Stimulated activated CD8-positive, alpha-beta memory T cell treated with anti-CD3 and anti-CD28 coated beads, Interleukin-4, amount 100 ng/mL, for 48 hours (primary cell): ENCODE measurements at regions not wholly inside any gene's neighbourhood (a gene's known extent, or its start where the extent isn't known, plus 50 kb on each side); places are given as distances from the start of the nearest gene placed in this dataset.

Experiments
- DNase-seq: peaks from one replicate; pipeline ENCODE4 v3.0.0-alpha.2; 2020

DNA sequence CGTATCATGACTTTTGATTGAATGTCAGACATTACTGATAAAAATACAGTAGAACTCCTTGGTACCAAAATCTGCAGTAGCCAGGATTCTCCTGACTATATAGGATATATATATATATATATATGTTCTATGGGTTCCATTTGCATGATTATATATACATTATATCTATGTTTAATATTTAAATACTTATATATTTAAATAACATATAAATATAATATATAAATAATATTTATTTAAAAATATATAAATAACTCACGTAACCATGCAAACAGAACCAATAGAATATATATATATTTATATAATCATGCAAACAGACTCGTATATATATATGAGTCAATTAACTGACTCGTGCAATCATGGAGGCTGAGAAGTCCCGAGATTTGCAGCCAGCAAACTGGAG lies 278.8 kb upstream of the PLXNA2 start:
- DNase-seq: no peak

DNA sequence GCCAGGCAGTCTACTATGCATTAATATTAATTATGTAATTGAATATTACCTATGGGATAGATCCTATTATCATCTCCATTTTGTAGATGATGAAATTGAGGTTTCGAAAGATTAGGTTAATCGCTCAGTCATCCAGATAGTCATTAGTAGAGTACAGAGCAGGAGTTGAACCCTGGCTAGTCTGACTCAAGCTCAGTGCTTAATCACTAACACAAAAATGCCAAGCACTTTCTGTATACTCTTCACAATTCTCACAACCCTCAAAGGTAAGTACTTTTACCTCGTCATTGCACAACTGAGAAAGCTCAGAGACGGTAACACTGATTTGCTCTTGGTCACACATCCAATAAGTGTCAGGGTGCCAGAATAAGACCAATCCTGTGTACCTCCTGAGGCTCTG lies 280.2 kb upstream of the PLXNA2 start:
- DNase-seq: no peak

DNA sequence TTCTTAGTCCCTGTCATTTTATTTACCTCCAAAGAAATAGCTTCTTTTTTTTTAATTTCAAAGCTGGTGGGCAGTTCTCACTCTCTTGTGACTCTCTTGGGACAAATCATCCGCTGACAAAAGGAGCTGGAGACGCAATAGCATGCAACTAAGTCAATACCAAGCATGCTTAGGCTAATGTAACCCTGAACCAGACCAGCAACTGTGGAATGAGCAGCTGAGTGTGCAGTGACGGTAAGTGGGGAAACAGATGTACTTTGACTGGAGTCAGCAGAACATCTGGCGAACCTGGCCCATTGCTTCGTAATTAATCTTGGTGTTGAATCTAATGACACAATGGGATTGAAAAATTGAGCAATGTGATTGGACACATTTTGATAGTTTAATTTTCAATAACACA lies 280.7 kb upstream of the PLXNA2 start:
- no peak for DNase-seq

DNA sequence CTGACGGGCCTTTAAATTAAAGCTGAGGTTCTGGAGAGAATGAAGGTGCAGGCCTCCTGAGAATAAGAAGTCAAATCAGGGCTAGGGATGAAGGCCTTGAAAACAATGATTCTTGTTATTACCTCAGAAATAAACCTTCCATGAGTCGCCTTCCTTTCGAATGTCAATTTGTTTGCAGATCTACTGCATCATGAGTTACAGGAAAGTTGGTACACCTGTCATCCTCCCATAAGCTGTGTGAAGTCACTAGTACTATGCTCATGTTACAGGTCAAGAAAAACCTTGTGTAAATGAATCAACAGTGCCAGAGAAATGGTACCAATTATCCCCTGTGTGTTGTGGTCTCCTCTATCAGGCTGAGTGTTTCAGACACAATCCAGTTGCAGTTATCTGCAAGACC lies 281.2 kb upstream of the PLXNA2 start:
- DNase-seq: no peak

- no peak for DNase-seq
Observed at GRCh38 chr1:208526613-208527125, 282.5 kb upstream of the PLXNA2 start.

GRCh38 chr1:208527156-208527555 lies 283.0 kb upstream of the PLXNA2 start:
- no peak for DNase-seq

- no peak for DNase-seq
Observed at GRCh38 chr1:208528578-208529240, 284.5 kb upstream of the PLXNA2 start.

- no peak for DNase-seq
Observed at GRCh38 chr1:208531003-208531750, 287.0 kb upstream of the PLXNA2 start.

DNA sequence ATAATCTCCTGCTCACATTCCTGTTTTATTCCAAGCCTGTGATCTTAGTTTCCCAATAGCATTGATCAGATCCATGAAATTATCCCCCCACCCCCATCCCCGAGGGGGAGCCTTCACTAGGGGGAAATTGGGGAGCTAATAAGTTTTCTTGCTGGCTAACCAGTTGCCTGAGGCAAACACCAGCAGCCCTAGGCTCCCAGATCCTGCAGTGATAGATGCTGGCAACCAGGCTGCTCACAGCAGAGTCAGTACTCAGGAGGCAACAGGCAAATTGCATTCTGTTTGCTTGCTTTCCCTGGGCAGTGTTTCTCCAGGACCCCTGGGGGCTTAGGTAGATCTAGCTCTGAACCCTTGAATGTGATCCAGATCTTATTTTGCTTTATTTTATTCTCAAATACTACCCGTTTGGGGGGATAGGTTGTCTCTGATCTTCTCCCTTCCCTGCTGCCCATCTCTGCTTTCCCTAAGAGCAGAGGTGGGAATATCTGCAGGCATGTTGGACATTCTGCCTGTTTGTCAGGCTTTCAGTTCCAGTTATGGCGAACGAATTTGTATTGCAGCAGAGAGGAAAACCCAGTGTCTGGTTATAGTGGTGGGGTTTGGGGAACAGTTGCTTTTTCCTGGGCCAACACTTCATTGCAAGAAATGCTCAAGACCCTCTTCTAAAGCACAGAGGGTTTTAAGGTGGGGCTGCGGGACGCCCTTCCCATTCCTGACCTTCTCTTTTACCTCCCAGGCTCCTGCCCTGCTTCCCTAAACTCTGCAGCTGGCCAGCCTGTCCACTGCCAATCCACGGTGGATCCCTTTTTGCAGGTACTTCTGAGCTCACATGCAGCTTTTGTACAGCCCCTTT lies 289.8 kb upstream of the PLXNA2 start:
- no peak for DNase-seq

- no peak for DNase-seq
Observed at GRCh38 chr1:208534599-208534897, 290.4 kb upstream of the PLXNA2 start.

GRCh38 chr1:208534979-208535378 lies 290.8 kb upstream of the PLXNA2 start:
- DNase-seq: no peak

GRCh38 chr1:208535511-208535910 lies 291.3 kb upstream of the PLXNA2 start:
- DNase-seq: no peak

- no peak for DNase-seq
Observed at GRCh38 chr1:208536212-208536611, 292.0 kb upstream of the PLXNA2 start.

DNA sequence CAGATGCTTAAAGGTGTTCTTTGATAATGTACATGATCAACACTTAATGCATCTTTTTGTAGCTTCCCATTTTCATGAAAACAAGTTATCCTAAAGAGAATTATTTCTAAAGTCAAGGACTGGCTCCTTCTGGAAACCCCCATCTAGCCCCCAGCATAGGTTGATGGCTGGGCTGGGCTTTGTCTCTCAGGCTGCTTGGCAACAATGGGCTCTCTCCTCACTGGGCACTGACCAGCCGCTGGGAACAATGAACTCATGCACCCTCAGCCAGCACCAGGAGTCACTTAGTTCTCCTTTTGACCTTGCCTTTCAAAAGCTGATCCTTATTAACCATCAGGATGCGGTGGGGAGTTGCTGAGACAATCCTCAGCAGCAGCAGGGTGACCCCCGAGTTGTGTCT lies 293.0 kb upstream of the PLXNA2 start:
- DNase-seq: no peak

GRCh38 chr1:208538078-208538477 lies 293.9 kb upstream of the PLXNA2 start:
- DNase-seq: no peak

DNA sequence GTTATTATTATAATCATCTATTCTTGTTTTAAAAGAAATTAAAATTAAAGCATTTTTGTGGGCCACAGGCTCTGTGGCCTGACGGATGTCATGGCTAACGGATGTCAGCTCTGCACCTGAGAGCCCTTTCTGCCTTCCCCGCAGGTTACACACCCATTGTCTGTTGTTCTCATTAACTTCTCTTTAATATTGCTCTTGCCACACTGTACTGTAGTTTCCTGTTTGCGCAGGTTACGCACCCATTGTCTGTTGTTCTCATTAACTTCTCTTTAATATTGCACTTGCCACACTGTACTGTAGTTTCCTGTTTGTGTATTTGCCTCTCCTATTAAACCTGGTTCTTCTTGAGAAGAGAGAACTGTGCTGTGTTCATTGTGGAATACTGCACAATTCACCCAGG lies 294.4 kb upstream of the PLXNA2 start:
- no peak for DNase-seq

- no peak for DNase-seq
Observed at GRCh38 chr1:208540724-208541123, 296.5 kb upstream of the PLXNA2 start.

DNA sequence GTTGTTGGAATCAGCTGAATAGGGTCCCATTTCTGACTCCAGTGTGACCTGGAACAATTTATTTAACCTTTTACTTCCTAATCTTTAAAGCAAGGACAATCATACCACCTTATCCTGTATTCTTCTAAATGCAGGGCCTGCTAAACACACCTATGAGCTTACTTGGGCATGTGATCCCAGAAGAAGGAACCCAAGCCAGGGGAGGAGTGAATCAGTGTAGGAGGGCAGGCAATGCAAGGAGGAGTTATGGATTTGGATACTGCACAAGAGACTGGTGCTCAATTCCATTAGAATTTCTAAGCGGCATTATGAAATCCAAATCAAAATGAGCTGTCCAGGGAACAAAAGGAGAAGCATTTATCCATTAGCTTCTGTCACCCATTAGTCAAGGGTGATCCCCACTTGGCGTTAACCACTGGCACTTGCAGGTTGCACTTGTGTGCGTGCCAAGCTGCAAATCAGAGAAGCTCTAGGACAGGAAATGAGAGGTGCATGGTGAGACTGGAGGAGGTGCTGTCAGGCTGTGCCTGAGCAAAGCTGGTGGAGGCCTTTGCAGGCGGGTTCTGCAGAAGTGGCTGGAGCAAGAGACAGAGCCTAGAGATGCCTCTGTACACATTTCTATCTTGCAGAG lies 297.2 kb upstream of the PLXNA2 start:
- no peak for DNase-seq

GRCh38 chr1:208542309-208542708 lies 298.1 kb upstream of the PLXNA2 start:
- no peak for DNase-seq

DNA sequence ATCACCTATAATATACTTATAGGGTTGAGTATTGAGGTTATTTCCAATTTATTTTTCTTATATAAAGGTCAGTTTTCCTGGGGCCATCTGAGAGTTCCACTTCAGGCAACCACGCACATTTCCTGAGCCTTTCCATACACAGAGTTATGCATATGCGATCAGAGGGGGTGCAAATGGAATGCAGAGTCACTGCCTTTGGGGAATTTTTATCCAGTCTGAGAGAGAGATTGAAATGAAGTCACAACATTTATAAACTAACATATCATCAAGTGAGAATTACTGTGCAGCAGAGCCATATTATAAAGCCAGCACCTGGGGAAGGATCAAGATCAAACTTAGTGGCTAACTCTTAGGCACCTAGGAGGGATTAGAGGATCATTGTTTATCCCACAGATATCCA lies 299.9 kb upstream of the PLXNA2 start:
- no peak for DNase-seq

- no peak for DNase-seq
Observed at GRCh38 chr1:208544794-208545193, 300.6 kb upstream of the PLXNA2 start.

DNA sequence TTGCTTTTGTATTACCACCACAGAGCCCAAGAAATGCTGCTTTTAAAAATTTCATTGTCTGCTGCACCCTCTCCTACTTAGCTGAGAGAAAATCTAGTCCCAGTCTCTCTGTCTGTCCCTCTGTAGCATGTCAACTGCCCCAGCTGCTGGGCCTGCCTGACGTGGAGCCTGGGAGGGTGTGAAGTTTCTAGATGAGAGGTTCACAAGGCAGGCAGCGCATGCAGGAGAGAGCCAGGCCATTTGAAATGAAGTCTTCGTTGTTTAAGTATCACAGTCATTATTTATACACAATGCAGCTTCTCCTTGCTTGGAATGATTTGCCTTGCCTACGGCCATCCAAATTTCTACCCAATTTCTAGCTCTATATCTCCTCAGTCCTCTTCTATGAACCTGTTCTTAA lies 306.8 kb upstream of the PLXNA2 start:
- no peak for DNase-seq

GRCh38 chr1:208551633-208552320 lies 307.6 kb upstream of the PLXNA2 start:
- no peak for DNase-seq
